GM19035 (cell line): ENCODE measurements at regions not wholly inside any gene's neighbourhood (a gene's known extent, or its start where the extent isn't known, plus 50 kb on each side); places are given as distances from the start of the nearest gene placed in this dataset.

Source experiments
- ATAC-seq: cut with Tn5 transposase; IDR thresholded peaks from one replicate; pipeline ENCODE4 v1.9.1; 2021; ENCODE audit not compliant: unreplicated experiment

GRCh38 chr2:206368484-206368883 is 74.8 kb upstream of the ADAM23 start:
- ATAC-seq = no peak

DNA sequence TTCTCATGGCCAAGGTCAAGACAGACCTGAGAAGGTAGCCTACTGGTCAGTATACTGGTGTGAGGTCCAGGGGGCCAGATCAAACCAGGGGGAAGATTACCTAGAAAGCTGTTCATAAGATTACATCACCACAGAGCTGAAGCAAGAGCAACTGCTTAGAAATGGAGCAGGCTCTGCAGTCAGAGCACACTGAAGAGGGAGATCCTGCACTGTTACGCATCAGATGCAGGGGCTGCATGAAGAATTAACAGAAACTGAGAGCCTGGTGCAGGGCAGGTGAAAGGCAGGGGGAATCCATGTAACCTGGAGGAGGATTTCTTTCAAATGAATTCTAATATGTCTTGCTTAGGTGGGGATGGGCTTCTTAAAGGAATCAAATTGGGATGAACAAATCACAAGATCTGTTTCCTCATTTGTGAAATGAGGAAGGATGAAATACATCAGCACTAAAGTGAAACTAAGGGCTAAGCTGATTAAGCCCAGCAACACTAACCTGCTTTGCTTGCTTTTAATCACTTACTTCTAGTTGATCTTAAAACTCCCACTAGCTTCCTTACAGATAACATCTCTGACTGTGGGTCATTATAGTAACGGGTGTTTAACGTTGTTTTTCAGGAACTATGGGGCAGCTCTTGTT is 74.3 kb upstream of the ADAM23 start:
- no peak for ATAC-seq

GRCh38 chr2:206375956-206376355 is 67.4 kb upstream of the ADAM23 start:
- ATAC-seq = no peak

DNA sequence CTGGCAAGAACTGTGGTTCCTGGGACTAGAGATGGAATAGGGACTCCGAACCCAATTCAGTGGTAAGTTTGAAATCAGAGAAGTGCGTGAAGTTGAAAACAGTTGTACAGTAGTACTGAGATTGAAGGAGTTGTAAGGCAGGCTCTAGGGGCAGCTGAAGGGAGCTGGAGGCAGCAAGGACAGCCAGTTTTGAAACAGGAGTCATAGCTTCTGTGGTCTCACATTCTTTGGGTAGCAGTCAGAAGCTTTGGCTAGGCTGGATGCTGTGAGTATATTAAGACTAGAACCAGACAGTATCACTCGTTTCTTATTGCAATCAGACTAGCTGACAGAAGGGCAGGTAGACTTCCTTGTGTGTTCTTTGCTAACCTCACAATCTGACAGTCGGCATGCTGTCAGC is 64.5 kb upstream of the ADAM23 start:
- no peak for ATAC-seq

DNA sequence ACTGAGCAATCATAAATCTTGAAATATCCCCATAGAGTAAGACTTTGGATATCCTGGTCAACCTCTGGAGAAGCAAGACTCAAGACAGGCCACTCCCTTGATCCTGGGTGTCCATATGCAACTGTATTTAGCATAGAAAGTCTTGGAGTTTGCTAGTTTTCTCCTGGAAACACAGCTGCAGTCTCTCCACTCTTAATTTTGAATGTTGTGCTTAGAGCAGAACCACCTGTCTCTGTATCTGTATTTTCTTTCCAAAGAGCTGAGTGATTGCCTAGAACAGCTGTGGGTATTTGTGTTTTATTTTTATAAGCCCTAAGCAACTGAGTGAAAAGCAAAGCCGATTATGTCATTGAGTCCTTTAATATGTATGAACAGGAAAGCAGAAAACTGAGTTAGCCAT is 64.1 kb upstream of the ADAM23 start:
- ATAC-seq = no peak

- ATAC-seq = no peak
Observed at GRCh38 chr2:206379886-206380285, 63.4 kb upstream of the ADAM23 start.

- no peak for ATAC-seq
Observed at GRCh38 chr2:206381881-206382280, 61.5 kb upstream of the ADAM23 start.

DNA sequence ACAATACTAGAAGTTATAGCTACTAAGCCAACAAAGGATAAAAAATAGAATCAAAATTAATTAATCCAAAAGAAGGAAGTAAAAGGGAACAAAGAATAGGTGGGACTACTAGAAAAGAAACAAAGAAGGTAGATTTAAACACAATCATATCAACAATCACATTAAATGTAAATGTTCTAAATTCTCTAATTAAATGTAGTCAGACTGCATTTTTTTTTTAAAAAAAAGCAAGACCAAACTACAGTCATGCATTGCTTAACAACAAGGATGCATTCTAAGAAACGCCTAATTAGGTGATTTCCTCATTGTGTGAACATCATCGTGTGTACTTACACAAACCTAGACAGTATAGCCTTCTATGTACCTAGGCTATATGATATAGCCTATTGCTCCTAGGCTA is 59.7 kb upstream of the ADAM23 start:
- no peak for ATAC-seq

DNA sequence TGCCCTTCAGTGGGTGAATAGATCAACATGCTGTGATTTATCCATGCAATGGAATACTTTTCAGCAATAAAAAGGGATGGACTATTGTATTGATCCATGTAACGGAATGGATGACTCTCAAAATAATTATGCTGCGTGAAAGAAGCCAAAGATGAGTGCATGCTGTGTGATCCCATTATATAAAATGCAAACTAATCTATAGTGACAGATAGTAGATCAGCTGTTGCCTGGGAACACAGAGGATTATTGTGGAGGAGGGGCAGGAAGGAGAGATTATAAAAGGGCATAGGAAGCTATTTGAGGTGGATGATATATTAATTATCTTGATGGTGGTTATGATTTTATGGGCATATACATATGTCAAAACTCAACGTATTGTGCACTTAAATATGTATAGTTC is 55.5 kb upstream of the ADAM23 start:
- no peak for ATAC-seq

GRCh38 chr2:206388698-206389097 is 54.6 kb upstream of the ADAM23 start:
- ATAC-seq = no peak

DNA sequence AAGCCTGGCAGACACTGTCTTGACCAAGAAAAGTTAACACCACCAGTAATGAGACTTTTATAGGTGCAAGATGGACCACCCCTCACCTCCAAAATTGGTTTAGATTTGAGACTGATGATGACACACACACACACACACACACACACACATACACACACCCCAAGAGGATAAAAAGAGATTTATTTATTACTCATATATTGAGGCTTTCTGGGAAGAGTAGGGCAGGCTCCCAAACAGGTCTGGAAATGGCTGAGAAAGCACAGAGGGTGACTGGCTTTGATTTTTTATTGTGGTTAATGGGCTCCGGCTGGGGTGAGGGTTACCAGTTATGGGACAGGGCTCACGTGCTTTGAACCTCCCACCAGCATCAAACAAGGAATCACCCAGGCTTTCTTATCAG is 54.2 kb upstream of the ADAM23 start:
- no peak for ATAC-seq

GRCh38 chr2:206390181-206390580 is 53.2 kb upstream of the ADAM23 start:
- ATAC-seq = no peak

DNA sequence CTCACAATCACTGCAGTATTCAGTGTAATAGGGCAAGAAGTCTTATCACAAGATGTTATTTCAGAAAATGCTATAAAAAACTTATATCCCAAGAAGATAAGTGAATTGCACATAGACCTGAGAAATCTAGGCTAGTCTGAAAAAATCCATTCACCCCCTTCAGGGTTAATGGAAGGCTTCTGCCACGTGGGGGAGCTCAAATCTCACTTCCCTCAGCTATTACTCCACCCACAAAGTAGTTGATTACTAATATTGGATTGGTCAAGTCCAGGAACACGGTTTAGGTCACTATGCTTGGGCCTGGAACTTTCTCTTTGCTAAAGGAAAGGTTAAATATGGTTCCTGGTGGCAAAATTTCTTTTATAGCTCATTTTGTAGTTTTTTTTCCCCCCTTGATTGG is 51.2 kb upstream of the ADAM23 start:
- peak; percentile 96 for ATAC-seq
